GM21786 (cell line): ENCODE measurements at regions not wholly inside any gene's neighbourhood (a gene's known extent, or its start where the extent isn't known, plus 50 kb on each side); places are given as distances from the start of the nearest gene placed in this dataset.

Experiments used
- ATAC-seq: cut with Tn5 transposase; IDR thresholded peaks from one replicate; pipeline ENCODE4 v1.9.1; 2021; ENCODE audit not compliant: unreplicated experiment

GRCh38 chrX:5549512-5549911, 679.2 kb downstream of the NLGN4X start:
- ATAC-seq = no peak

GRCh38 chrX:5537098-5537497, 691.6 kb downstream of the NLGN4X start:
- no peak for ATAC-seq

GRCh38 chrX:5536261-5536660, 692.4 kb downstream of the NLGN4X start:
- ATAC-seq = no peak

- no peak for ATAC-seq
These were observed 700.6 kb downstream of the NLGN4X start for GRCh38 chrX:5528057-5528456.

- no peak for ATAC-seq
These were observed 702.5 kb downstream of the NLGN4X start for GRCh38 chrX:5526191-5526590.

GRCh38 chrX:5490786-5491563, 737.7 kb downstream of the NLGN4X start:
- no peak for ATAC-seq

- no peak for ATAC-seq
These were observed 754.4 kb downstream of the NLGN4X start for GRCh38 chrX:5474282-5474681.

- ATAC-seq = no peak
These were observed 770.3 kb downstream of the NLGN4X start for GRCh38 chrX:5458300-5458842.

GRCh38 chrX:5449323-5449722, 779.3 kb downstream of the NLGN4X start:
- ATAC-seq = no peak

GRCh38 chrX:5431823-5432222, 796.8 kb downstream of the NLGN4X start:
- no peak for ATAC-seq

- ATAC-seq = no peak
These were observed 803.5 kb downstream of the NLGN4X start for GRCh38 chrX:5425119-5425518.

GRCh38 chrX:5417381-5417780, 811.3 kb downstream of the NLGN4X start:
- no peak for ATAC-seq

- ATAC-seq = no peak
These were observed 812.9 kb downstream of the NLGN4X start for GRCh38 chrX:5415738-5416137.

GRCh38 chrX:5409106-5409505, 819.6 kb downstream of the NLGN4X start:
- no peak for ATAC-seq

- no peak for ATAC-seq
These were observed 826.2 kb downstream of the NLGN4X start for GRCh38 chrX:5402461-5402860.

- ATAC-seq = no peak
These were observed 829.3 kb downstream of the NLGN4X start for GRCh38 chrX:5399403-5399802.

- ATAC-seq = no peak
These were observed 831.3 kb downstream of the NLGN4X start for GRCh38 chrX:5397409-5397808.

- no peak for ATAC-seq
These were observed 838.3 kb downstream of the NLGN4X start for GRCh38 chrX:5390376-5390775.

GRCh38 chrX:5388087-5388486, 840.6 kb downstream of the NLGN4X start:
- ATAC-seq = no peak

- ATAC-seq = no peak
These were observed 848.2 kb downstream of the NLGN4X start for GRCh38 chrX:5380426-5380825.

GRCh38 chrX:5341902-5342301, 886.8 kb downstream of the NLGN4X start:
- no peak for ATAC-seq

GRCh38 chrX:5337160-5337559, 891.5 kb downstream of the NLGN4X start:
- no peak for ATAC-seq

GRCh38 chrX:5324546-5324945, 904.1 kb downstream of the NLGN4X start:
- ATAC-seq = no peak
